Endodermal cell (in vitro differentiated cells): ENCODE measurements at regions not wholly inside any gene's neighbourhood (a gene's known extent, or its start where the extent isn't known, plus 50 kb on each side); places are given as distances from the start of the nearest gene placed in this dataset.

Experiments
- DNase-seq: peaks from one replicate; pipeline ENCODE4 v3.0.0-alpha.2; 2017
- H3K27ac ChIP-seq: 2 replicates; pipeline ENCODE4 v1.5.1; 2013; ENCODE audit warnings: mild to moderate bottlenecking, low read depth, low read length, moderate library complexity
- H3K27me3 ChIP-seq: 2 replicates; pipeline ENCODE4 v1.6.1; 2013; ENCODE audit warnings: mild to moderate bottlenecking, low read length, moderate library complexity; ENCODE audit not compliant: insufficient read depth, control insufficient read depth, poor library complexity, severe bottlenecking
- H3K36me3 ChIP-seq: 2 replicates; pipeline ENCODE4 v1.7.0; 2013; ENCODE audit warnings: mild to moderate bottlenecking, low read length, moderate library complexity; ENCODE audit not compliant: control insufficient read depth, insufficient read depth
- H3K4me1 ChIP-seq: one replicate; pipeline ENCODE4 v1.7.0; 2013; ENCODE audit warnings: low read length; ENCODE audit not compliant: control insufficient read depth, insufficient read depth
- H3K4me3 ChIP-seq: 2 replicates; pipeline ENCODE4 v1.5.1; 2013; ENCODE audit warnings: mild to moderate bottlenecking, low read length, moderate library complexity
- H3K9ac ChIP-seq: 2 replicates; pipeline ENCODE4 v1.6.1; 2013; ENCODE audit warnings: mild to moderate bottlenecking, low read length, moderate library complexity; ENCODE audit not compliant: poor library complexity, severe bottlenecking; ENCODE audit errors: extremely low read depth
- H3K9me3 ChIP-seq: 2 replicates; pipeline ENCODE4 v1.6.1; 2013; ENCODE audit warnings: mild to moderate bottlenecking, low read length, moderate library complexity; ENCODE audit not compliant: control insufficient read depth
- H3K27ac Mint-ChIP-seq: 2 replicates; pipeline ENCODE4 v1.8.0; 2020; ENCODE audit warnings: mixed read lengths
- H3K27me3 Mint-ChIP-seq: 2 replicates; pipeline ENCODE4 v1.8.0; 2021; ENCODE audit warnings: mild to moderate bottlenecking, mixed read lengths; ENCODE audit not compliant: insufficient read depth
- H3K36me3 Mint-ChIP-seq: 2 replicates; pipeline ENCODE4 v1.8.0; 2020; ENCODE audit warnings: low read depth, mixed read lengths
- H3K4me1 Mint-ChIP-seq: 2 replicates; pipeline ENCODE4 v1.8.0; 2020; ENCODE audit warnings: mixed read lengths
- H3K4me3 Mint-ChIP-seq: 2 replicates; pipeline ENCODE4 v1.8.0; 2020; ENCODE audit warnings: mild to moderate bottlenecking, moderate library complexity, mixed read lengths
- H3K9me3 Mint-ChIP-seq: 2 replicates; pipeline ENCODE4 v1.8.0; 2020; ENCODE audit warnings: mild to moderate bottlenecking, mixed read lengths
- CTCF ChIP-seq: fragments of 200-600 bp; sonication (generic); conservative IDR thresholded peaks from 2 replicates; pipeline ENCODE4 v1.5.0; 2021; ENCODE audit warnings: antibody characterized with exemption, mild to moderate bottlenecking
- WGBS, 2 experiments: methylation state at CpG; one replicate each; pipeline versions ENCODE4 v1.1.5 to v1.1.7; 2013; ENCODE audit warnings: missing lambda C conversion rate in 2 of 2, mixed read lengths in 1 of 2; ENCODE audit not compliant: insufficient coverage in 1 of 2, insufficient read length in 1 of 2; 5-methylcytosine and 5-hydroxymethylcytosine counted together

GRCh38 chr5:79875230-79875629 lies 115.8 kb downstream of the MTX3 start:
- no peaks in the 10 kb centered on the region for H3K9me3 ChIP-seq
- H3K27me3 ChIP-seq = no peaks in the 10 kb centered on the region
- TF ChIP-seq CTCF = no peak
- no peaks in the 10 kb centered on the region for H3K9me3 Mint-ChIP-seq
- H3K27ac Mint-ChIP-seq = no peak overlapping the region
- DNase-seq = no peak
- WGBS, 2 experiments = 94% methylated on average over 10 of the region's 10 CpGs; no CpG with 5 or more reads in 1 of the 2 experiments
- no peak overlapping the region for H3K4me3 Mint-ChIP-seq
- no peak overlapping the region for H3K9ac ChIP-seq
- H3K4me1 Mint-ChIP-seq = no peaks in the 10 kb centered on the region
- no peak overlapping the region for H3K27ac ChIP-seq
- H3K4me1 ChIP-seq = no peaks in the 10 kb centered on the region
- no peaks in the 10 kb centered on the region for H3K36me3 Mint-ChIP-seq
- H3K27me3 Mint-ChIP-seq = peaks cover 2% of the 10 kb centered on the region
- H3K36me3 ChIP-seq = no peaks in the 10 kb centered on the region
- no peak overlapping the region for H3K4me3 ChIP-seq

GRCh38 chr5:79873187-79873586 lies 117.9 kb downstream of the MTX3 start:
- no peak for TF ChIP-seq CTCF
- H3K4me3 Mint-ChIP-seq = no peak overlapping the region
- H3K9me3 ChIP-seq = no peaks in the 10 kb centered on the region
- no peaks in the 10 kb centered on the region for H3K36me3 Mint-ChIP-seq
- H3K4me3 ChIP-seq = no peak overlapping the region
- no peaks in the 10 kb centered on the region for H3K4me1 ChIP-seq
- H3K4me1 Mint-ChIP-seq = no peaks in the 10 kb centered on the region
- no peak overlapping the region for H3K27ac ChIP-seq
- no peaks in the 10 kb centered on the region for H3K9me3 Mint-ChIP-seq
- H3K36me3 ChIP-seq = no peaks in the 10 kb centered on the region
- peaks cover 11% of the 10 kb centered on the region for H3K27me3 Mint-ChIP-seq
- no peak overlapping the region for H3K9ac ChIP-seq
- 97 to 98% methylated on average over 6 to 8 of the region's 8 CpGs for WGBS, 2 experiments
- H3K27me3 ChIP-seq = peaks cover 3% of the 10 kb centered on the region
- H3K27ac Mint-ChIP-seq = no peak overlapping the region
- no peak for DNase-seq

- WGBS, 2 experiments = 92 to 100% methylated on average over 1 to 3 of the region's 3 CpGs
- H3K9me3 ChIP-seq = no peaks in the 10 kb centered on the region
- H3K4me1 ChIP-seq = no peaks in the 10 kb centered on the region
- TF ChIP-seq CTCF = no peak
- Mint-ChIP-seq H3K36me3 (no peaks in the 10 kb centered on the region), H3K27me3 (peaks cover 15% of the 10 kb centered on the region), H3K27ac (no peak overlapping the region), H3K9me3 (no peaks in the 10 kb centered on the region), H3K4me3 (no peak overlapping the region), H3K4me1 (no peaks in the 10 kb centered on the region)
- no peaks in the 10 kb centered on the region for H3K36me3 ChIP-seq
- H3K4me3 ChIP-seq = no peak overlapping the region
- no peak overlapping the region for H3K9ac ChIP-seq
- H3K27me3 ChIP-seq = peaks cover 3% of the 10 kb centered on the region
- H3K27ac ChIP-seq = no peak overlapping the region
- DNase-seq = no peak
Measured at GRCh38 chr5:79872291-79872690, 118.8 kb downstream of the MTX3 start.
